ENCODE measurements at regions not wholly inside any gene's neighbourhood (a gene's known extent, or its start where the extent isn't known, plus 50 kb on each side); places are given as distances from the start of the nearest gene placed in this dataset.

DNA sequence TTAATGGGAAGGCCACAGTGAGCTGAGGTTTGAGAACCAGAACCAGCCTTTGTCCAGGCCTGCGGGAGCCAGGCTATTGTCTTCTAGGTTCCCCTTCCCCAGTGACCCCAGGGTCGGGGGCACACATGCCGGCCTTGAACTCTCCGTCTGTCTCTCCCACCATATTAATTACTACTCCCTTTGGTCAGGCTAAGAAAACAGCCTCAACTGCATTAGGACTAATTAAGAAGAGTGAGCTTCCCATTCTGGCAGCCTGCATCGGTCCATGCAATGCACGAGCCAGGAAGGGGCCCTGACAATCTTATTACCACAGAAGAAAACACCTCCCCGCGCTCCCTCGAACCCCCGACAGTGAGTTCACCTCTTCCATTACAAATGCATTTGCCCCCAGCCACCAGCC lies 380.2 kb upstream of the ZFHX3 start (continued):
- TF ChIP-seq, protein P1, sequence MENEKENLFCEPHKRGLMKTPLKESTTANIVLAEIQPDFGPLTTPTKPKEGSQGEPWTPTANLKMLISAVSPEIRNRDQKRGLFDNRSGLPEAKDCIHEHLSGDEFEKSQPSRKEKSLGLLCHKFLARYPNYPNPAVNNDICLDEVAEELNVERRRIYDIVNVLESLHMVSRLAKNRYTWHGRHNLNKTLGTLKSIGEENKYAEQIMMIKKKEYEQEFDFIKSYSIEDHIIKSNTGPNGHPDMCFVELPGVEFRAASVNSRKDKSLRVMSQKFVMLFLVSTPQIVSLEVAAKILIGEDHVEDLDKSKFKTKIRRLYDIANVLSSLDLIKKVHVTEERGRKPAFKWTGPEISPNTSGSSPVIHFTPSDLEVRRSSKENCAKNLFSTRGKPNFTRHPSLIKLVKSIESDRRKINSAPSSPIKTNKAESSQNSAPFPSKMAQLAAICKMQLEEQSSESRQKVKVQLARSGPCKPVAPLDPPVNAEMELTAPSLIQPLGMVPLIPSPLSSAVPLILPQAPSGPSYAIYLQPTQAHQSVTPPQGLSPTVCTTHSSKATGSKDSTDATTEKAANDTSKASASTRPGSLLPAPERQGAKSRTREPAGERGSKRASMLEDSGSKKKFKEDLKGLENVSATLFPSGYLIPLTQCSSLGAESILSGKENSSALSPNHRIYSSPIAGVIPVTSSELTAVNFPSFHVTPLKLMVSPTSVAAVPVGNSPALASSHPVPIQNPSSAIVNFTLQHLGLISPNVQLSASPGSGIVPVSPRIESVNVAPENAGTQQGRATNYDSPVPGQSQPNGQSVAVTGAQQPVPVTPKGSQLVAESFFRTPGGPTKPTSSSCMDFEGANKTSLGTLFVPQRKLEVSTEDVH (IDR thresholded peaks at IDR 0.05; ENCODE audit: low read depth, partially characterized antibody) = no peak
- TF ChIP-seq PKNOX1 (IDR thresholded peaks at IDR 0.05) (no peak), NFYA (IDR thresholded peaks at IDR 0.05; ENCODE audit: borderline replicate concordance, low read depth, low read length) (no peak), ZBTB33 (IDR thresholded peaks at IDR 0.05) (no peak)

GRCh38 chr16:73427164-73427563 lies 379.2 kb upstream of the ZFHX3 start:
- ChIA-PET CTCF (no interaction called here), SMC1A (ENCODE audit: uncharacterized antibody, unreplicated experiment) (no interaction called here), POLR2A (no interaction called here), RAD21 (ENCODE audit: unreplicated experiment) (no interaction called here)
- Histone ChIP-seq H3K4me1 (ENCODE audit: control insufficient read depth, insufficient read depth, low read length) (no peaks in the 10 kb centered on the region), H3K9ac (ENCODE audit: control insufficient read depth, insufficient read depth, low read length) (no peak overlapping the region), H3K4me3 (no peak overlapping the region), H3K9me3 (replicated peaks; ENCODE audit: control insufficient read depth, insufficient read depth, low read length) (no peaks in the 10 kb centered on the region), H4K20me1 (ENCODE audit: control insufficient read depth, insufficient read depth) (no peaks in the 10 kb centered on the region), H3K79me2 (ENCODE audit: control insufficient read depth, insufficient read depth, low read length) (no peaks in the 10 kb centered on the region), H2AFZ (ENCODE audit: control insufficient read depth, low read depth, low read length) (no peak overlapping the region), H3K27ac (ENCODE audit: control insufficient read depth, insufficient read depth) (no peak overlapping the region), H3K4me2 (ENCODE audit: control insufficient read depth, insufficient read depth) (no peak overlapping the region), H3K36me3 (ENCODE audit: control insufficient read depth in 2 of 2, insufficient read depth in 2 of 2, low read length in 1 of 2) (no peaks in the 10 kb centered on the region), H3K27me3 (replicated peaks in 1 of 2; ENCODE audit: control insufficient read depth in 2 of 2, insufficient read depth in 2 of 2, low read length in 1 of 2) (no peaks in the 10 kb centered on the region)
- intact Hi-C loops (cut with micrococcal nuclease; ENCODE audit: unreplicated experiment) = no loop called here
- 98% methylated on average over 3 of the region's 3 CpGs for WGBS (ENCODE audit: insufficient coverage, insufficient replicate concordance, low lambda C conversion rate, missing lambda C conversion rate)
- FAIRE-seq (no peak), ATAC-seq (no peak), DNase-seq (ENCODE audit: low read depth, low spot score) (no peak)
- in situ Hi-C loops (cut with MboI) = no loop called here
- no TSS peak for BruUV-seq (replicated peaks)
- TF ChIP-seq ZNF384 (IDR thresholded peaks at IDR 0.05; ENCODE audit: borderline replicate concordance, low read depth, low read length) (no peak), RAD21 (IDR thresholded peaks at IDR 0.05; ENCODE audit: insufficient read depth, low read depth, low read length) (no peak), ZNF622 (IDR thresholded peaks at IDR 0.05) (no peak), RFX5 (IDR thresholded peaks at IDR 0.05; ENCODE audit: low read depth, low read length) (no peak), PKNOX1 (IDR thresholded peaks at IDR 0.05) (no peak), SP1 (IDR thresholded peaks at IDR 0.05; ENCODE audit: low read depth, low read length) (no peak), SREBF2 (IDR thresholded peaks at IDR 0.05; ENCODE audit: low read length) (no peak), BMI1 (IDR thresholded peaks at IDR 0.05; ENCODE audit: borderline replicate concordance) (no peak), PAX8 (IDR thresholded peaks at IDR 0.05) (no peak), NFYA (IDR thresholded peaks at IDR 0.05; ENCODE audit: borderline replicate concordance, low read depth, low read length) (no peak), POU2F2 (IDR thresholded peaks at IDR 0.05; ENCODE audit: borderline replicate concordance, low read depth, low read length) (no peak)
